ENCODE measurements at regions not wholly inside any gene's neighbourhood (a gene's known extent, or its start where the extent isn't known, plus 50 kb on each side); places are given as distances from the start of the nearest gene placed in this dataset.

DNA sequence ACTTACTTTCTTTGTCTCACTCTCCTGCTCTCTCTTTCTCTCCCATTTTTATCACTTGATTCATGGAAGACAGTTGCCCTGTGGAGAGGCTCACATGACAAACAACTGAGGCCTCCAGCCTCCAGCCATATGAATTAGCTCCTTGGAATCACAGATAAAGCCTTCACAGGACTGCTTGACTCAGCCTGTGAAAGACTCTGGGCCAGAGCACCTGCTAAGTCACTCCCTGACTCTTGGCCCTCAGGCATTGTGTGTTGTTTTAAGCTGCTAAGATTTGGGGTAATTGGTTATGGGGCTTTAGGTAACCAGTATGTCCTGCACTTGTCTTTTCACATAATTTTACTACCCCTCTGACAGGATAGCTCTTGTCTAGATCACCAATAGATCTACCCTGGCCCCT lies 334.9 kb downstream of the SOX11 start:
- no peak for TF ChIP-seq POLR2AphosphoS5 (IDR thresholded peaks at IDR 0.05)
- TF ChIP-seq, protein P1, sequence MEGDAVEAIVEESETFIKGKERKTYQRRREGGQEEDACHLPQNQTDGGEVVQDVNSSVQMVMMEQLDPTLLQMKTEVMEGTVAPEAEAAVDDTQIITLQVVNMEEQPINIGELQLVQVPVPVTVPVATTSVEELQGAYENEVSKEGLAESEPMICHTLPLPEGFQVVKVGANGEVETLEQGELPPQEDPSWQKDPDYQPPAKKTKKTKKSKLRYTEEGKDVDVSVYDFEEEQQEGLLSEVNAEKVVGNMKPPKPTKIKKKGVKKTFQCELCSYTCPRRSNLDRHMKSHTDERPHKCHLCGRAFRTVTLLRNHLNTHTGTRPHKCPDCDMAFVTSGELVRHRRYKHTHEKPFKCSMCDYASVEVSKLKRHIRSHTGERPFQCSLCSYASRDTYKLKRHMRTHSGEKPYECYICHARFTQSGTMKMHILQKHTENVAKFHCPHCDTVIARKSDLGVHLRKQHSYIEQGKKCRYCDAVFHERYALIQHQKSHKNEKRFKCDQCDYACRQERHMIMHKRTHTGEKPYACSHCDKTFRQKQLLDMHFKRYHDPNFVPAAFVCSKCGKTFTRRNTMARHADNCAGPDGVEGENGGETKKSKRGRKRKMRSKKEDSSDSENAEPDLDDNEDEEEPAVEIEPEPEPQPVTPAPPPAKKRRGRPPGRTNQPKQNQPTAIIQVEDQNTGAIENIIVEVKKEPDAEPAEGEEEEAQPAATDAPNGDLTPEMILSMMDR (IDR thresholded peaks at IDR 0.05): no peak
- TF ChIP-seq POLR2A (IDR thresholded peaks at IDR 0.05): no peak
